MM.1S (cell line): ENCODE measurements at regions not wholly inside any gene's neighbourhood (a gene's known extent, or its start where the extent isn't known, plus 50 kb on each side); places are given as distances from the start of the nearest gene placed in this dataset.

Source experiments
- DNase-seq: peaks from one replicate; pipeline ENCODE4 v3.0.0-alpha.2; 2015
- H2AFZ ChIP-seq: fragments of 300-600 bp; sonication (generic); 2 replicates; pipeline ENCODE4 v1.6.0; 2016; ENCODE audit warnings: antibody characterized with exemption, low read length
- H3F3A ChIP-seq: fragments of 300-600 bp; sonication (generic); 2 replicates; pipeline ENCODE4 v1.6.1; 2016; ENCODE audit warnings: mild to moderate bottlenecking, antibody characterized with exemption, low read length, moderate library complexity, mixed read lengths; ENCODE audit not compliant: insufficient read depth
- H3K27ac ChIP-seq: fragments of 300-600 bp; sonication (generic); 2 replicates; pipeline ENCODE4 v1.5.1; 2016; ENCODE audit warnings: mild to moderate bottlenecking, low read length
- H3K27me3 ChIP-seq: fragments of 300-600 bp; sonication (generic); replicated peaks from 2 replicates; pipeline ENCODE4 v1.6.0; 2016; ENCODE audit warnings: low read length; ENCODE audit not compliant: insufficient read depth
- H3K36me3 ChIP-seq: fragments of 300-600 bp; sonication (generic); replicated peaks from 2 replicates; pipeline ENCODE4 v1.6.1; 2016; ENCODE audit warnings: mild to moderate bottlenecking, low read length, mixed read lengths; ENCODE audit not compliant: insufficient read depth
- H3K4me1 ChIP-seq: fragments of 300-600 bp; sonication (generic); 2 replicates; pipeline ENCODE4 v1.6.1; 2016; ENCODE audit warnings: low read length, mixed read lengths
- H3K4me2 ChIP-seq: fragments of 300-600 bp; sonication (generic); 2 replicates; pipeline ENCODE4 v1.6.0; 2016; ENCODE audit warnings: low read depth, low read length
- H3K4me3 ChIP-seq: fragments of 300-600 bp; sonication (generic); 2 replicates; pipeline ENCODE4 v1.5.1; 2016; ENCODE audit warnings: low read length, mixed read lengths
- H3K79me2 ChIP-seq: fragments of 300-600 bp; sonication (generic); 2 replicates; pipeline ENCODE4 v1.6.1; 2016; ENCODE audit warnings: mixed run types, low read length, mixed read lengths
- H3K9ac ChIP-seq: fragments of 300-600 bp; sonication (generic); 2 replicates; pipeline ENCODE4 v1.6.1; 2016; ENCODE audit warnings: low read length, mixed read lengths
- H3K9me2 ChIP-seq: fragments of 300-600 bp; sonication (generic); replicated peaks from 2 replicates; pipeline ENCODE4 v1.6.1; 2016; ENCODE audit warnings: mild to moderate bottlenecking, low read length, mixed read lengths; ENCODE audit not compliant: insufficient read depth
- H3K9me3 ChIP-seq: fragments of 300-600 bp; sonication (generic); replicated peaks from 2 replicates; pipeline ENCODE4 v1.6.1; 2016; ENCODE audit warnings: mild to moderate bottlenecking, low read length, mixed read lengths; ENCODE audit not compliant: insufficient read depth
- H4K20me1 ChIP-seq: fragments of 300-600 bp; sonication (generic); 2 replicates; pipeline ENCODE4 v1.6.1; 2016; ENCODE audit warnings: mild to moderate bottlenecking, low read length, moderate library complexity, mixed read lengths; ENCODE audit not compliant: insufficient read depth
- EZH2 ChIP-seq: fragments of 300-600 bp; sonication (generic); optimal IDR thresholded peaks from 2 replicates; pipeline ENCODE3; 2017; ENCODE audit warnings: low read depth, mild to moderate bottlenecking, antibody characterized with exemption, low read length, mixed read lengths
- EZH2phosphoT487 ChIP-seq: fragments of 300-600 bp; sonication (generic); IDR thresholded peaks from 2 replicates; pipeline ENCODE4 v1.6.1; 2018; ENCODE audit warnings: antibody characterized with exemption, low read length
- TF ChIP-seq, protein P1 (sequence below): fragments of 300-600 bp; sonication (generic); IDR thresholded peaks from 2 replicates; pipeline ENCODE4 v1.5.1; 2016; ENCODE audit warnings: antibody characterized with exemption, low read length, mixed read lengths

DNA sequence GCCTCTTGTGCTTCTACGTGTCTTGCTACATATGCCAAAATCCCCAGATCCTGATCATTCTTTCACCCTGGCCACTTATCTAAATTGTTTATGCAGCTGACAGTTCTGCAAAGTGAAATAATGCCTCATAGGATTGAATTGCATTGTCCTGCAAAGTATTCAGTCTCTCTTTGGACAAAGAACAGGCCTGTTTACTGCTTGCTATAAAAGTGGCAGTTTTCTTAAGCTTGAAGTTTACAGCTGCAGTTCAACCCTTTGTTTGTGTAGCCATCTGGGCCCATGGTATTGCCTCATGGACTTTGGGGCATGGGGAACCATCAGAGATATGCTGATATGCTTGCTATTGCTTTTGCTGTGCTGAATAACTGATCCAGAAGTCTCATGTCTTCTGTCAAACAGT is 523.2 kb downstream of the OTOL1 start:
- no peaks in the 10 kb centered on the region for H3K27me3 ChIP-seq
- H3K4me3 ChIP-seq = no peak overlapping the region
- H3F3A ChIP-seq = no peaks in the 10 kb centered on the region
- no peak for DNase-seq
- H3K79me2 ChIP-seq = no peaks in the 10 kb centered on the region
- no peaks in the 10 kb centered on the region for H3K9me2 ChIP-seq
- H3K4me2 ChIP-seq = no peak overlapping the region
- H3K4me1 ChIP-seq = no peaks in the 10 kb centered on the region
- TF ChIP-seq EZH2 = no peak
- TF ChIP-seq EZH2phosphoT487 = no peak
- TF ChIP-seq, protein P1, sequence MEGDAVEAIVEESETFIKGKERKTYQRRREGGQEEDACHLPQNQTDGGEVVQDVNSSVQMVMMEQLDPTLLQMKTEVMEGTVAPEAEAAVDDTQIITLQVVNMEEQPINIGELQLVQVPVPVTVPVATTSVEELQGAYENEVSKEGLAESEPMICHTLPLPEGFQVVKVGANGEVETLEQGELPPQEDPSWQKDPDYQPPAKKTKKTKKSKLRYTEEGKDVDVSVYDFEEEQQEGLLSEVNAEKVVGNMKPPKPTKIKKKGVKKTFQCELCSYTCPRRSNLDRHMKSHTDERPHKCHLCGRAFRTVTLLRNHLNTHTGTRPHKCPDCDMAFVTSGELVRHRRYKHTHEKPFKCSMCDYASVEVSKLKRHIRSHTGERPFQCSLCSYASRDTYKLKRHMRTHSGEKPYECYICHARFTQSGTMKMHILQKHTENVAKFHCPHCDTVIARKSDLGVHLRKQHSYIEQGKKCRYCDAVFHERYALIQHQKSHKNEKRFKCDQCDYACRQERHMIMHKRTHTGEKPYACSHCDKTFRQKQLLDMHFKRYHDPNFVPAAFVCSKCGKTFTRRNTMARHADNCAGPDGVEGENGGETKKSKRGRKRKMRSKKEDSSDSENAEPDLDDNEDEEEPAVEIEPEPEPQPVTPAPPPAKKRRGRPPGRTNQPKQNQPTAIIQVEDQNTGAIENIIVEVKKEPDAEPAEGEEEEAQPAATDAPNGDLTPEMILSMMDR = no peak
- H3K9ac ChIP-seq = no peak overlapping the region
- no peaks in the 10 kb centered on the region for H4K20me1 ChIP-seq
- H2AFZ ChIP-seq = no peak overlapping the region
- H3K36me3 ChIP-seq = no peaks in the 10 kb centered on the region
- H3K27ac ChIP-seq = no peak overlapping the region
- H3K9me3 ChIP-seq = no peaks in the 10 kb centered on the region

DNA sequence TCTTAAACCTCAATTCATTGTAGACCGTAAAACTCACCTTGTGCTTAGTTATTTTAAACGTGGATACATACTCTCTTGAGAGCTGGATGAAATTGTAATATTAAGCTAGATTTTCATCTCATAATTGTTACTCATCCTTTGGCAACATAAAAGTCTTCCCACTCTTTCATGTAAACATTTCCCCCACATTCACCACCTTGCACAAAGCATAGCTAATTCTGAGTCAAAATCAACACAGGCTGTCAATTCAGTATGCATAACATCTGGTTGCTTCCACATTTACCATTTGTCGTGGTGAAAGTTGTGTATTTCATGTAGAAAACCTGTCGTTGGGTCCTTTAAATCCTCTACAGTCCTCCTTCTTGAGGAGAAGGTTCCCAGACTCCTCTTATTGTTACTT is 524.6 kb downstream of the OTOL1 start:
- Histone ChIP-seq H3K79me2 (no peaks in the 10 kb centered on the region), H3K27ac (no peak overlapping the region), H3K9me2 (no peaks in the 10 kb centered on the region), H3K4me1 (no peaks in the 10 kb centered on the region), H3K4me2 (no peak overlapping the region), H3K4me3 (no peak overlapping the region), H3K9ac (no peak overlapping the region), H3K9me3 (no peaks in the 10 kb centered on the region), H4K20me1 (no peaks in the 10 kb centered on the region), H3K27me3 (no peaks in the 10 kb centered on the region), H2AFZ (no peak overlapping the region), H3F3A (no peaks in the 10 kb centered on the region), H3K36me3 (no peaks in the 10 kb centered on the region)
- DNase-seq = no peak
- TF ChIP-seq EZH2phosphoT487 (no peak), EZH2 (no peak)
- TF ChIP-seq, protein P1 = no peak

DNA sequence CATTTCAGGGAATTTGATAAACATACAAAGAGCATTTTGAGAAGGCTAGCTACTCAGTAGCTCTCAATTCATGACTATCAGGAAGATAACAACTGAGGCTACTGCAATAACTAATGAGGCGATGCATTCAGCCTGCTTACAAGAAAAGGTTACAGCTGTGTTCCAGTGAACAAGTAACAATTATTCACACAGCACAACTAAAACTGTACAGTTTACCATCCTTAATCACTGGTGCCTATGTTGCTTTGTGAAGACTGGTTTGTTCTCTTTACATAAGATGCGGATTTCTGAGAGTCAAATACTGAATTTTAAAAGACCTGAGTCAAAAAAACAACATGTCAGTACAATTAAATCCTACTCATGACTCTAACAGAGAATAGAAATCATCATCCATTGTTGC is 526.3 kb downstream of the OTOL1 start:
- no peaks in the 10 kb centered on the region for H3K9me3 ChIP-seq
- no peaks in the 10 kb centered on the region for H3K27me3 ChIP-seq
- H2AFZ ChIP-seq = no peak overlapping the region
- TF ChIP-seq EZH2phosphoT487 = no peak
- TF ChIP-seq, protein P1 = no peak
- no peak for TF ChIP-seq EZH2
- H4K20me1 ChIP-seq = no peaks in the 10 kb centered on the region
- no peak overlapping the region for H3K9ac ChIP-seq
- no peak overlapping the region for H3K4me2 ChIP-seq
- DNase-seq = no peak
- no peaks in the 10 kb centered on the region for H3K4me1 ChIP-seq
- no peaks in the 10 kb centered on the region for H3K79me2 ChIP-seq
- H3K27ac ChIP-seq = no peak overlapping the region
- H3F3A ChIP-seq = no peaks in the 10 kb centered on the region
- H3K9me2 ChIP-seq = no peaks in the 10 kb centered on the region
- no peak overlapping the region for H3K4me3 ChIP-seq
- no peaks in the 10 kb centered on the region for H3K36me3 ChIP-seq
